ENCODE measurements at regions not wholly inside any gene's neighbourhood (a gene's known extent, or its start where the extent isn't known, plus 50 kb on each side); places are given as distances from the start of the nearest gene placed in this dataset.

- no peak overlapping the region for H3K27ac Mint-ChIP-seq
These were observed 85.3 kb upstream of the BTBD3 start for GRCh38 chr20:11832397-11832796.

GRCh38 chr20:11832851-11833250, 84.8 kb upstream of the BTBD3 start:
- DNase-seq (ENCODE audit: low spot score) (no peak), ATAC-seq (no peak)
- Mint-ChIP-seq H3K36me3 (no peaks in the 10 kb centered on the region), H3K4me1 (peaks cover 4% of the 10 kb centered on the region), H3K4me3 (no peak overlapping the region), H3K9me3 (peaks cover 7% of the 10 kb centered on the region; the same call in 1 of the 2 replicates), H3K27ac (no peak overlapping the region), H3K27me3 (ENCODE audit: low read depth) (peaks cover 2% of the 10 kb centered on the region; the same call in 1 of the 2 replicates)
- ChIA-PET POLR2A (no interaction called here), CTCF (no interaction called here)
- TF ChIP-seq TCF7 (CRISPR knock-in tag; IDR thresholded peaks at IDR 0.05; ENCODE audit: low read depth) (no peak), CBFB (CRISPR knock-in tag; IDR thresholded peaks at IDR 0.05; ENCODE audit: low read depth) (no peak), ZNF121 (CRISPR knock-in tag; IDR thresholded peaks at IDR 0.05) (no peak), JUN (CRISPR knock-in tag; IDR thresholded peaks at IDR 0.05) (no peak), ARID4B (CRISPR knock-in tag; IDR thresholded peaks at IDR 0.05; ENCODE audit: borderline replicate concordance) (no peak), AR (CRISPR knock-in tag; IDR thresholded peaks at IDR 0.05) (no peak), SMAD3 (CRISPR knock-in tag; IDR thresholded peaks at IDR 0.05; ENCODE audit: borderline replicate concordance) (no peak), ZNF281 (CRISPR knock-in tag; IDR thresholded peaks at IDR 0.05) (no peak)
- TF ChIP-seq, protein P1, sequence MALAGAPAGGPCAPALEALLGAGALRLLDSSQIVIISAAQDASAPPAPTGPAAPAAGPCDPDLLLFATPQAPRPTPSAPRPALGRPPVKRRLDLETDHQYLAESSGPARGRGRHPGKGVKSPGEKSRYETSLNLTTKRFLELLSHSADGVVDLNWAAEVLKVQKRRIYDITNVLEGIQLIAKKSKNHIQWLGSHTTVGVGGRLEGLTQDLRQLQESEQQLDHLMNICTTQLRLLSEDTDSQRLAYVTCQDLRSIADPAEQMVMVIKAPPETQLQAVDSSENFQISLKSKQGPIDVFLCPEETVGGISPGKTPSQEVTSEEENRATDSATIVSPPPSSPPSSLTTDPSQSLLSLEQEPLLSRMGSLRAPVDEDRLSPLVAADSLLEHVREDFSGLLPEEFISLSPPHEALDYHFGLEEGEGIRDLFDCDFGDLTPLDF (CRISPR knock-in tag; IDR thresholded peaks at IDR 0.05), result no peak
- TF ChIP-seq, protein P2, sequence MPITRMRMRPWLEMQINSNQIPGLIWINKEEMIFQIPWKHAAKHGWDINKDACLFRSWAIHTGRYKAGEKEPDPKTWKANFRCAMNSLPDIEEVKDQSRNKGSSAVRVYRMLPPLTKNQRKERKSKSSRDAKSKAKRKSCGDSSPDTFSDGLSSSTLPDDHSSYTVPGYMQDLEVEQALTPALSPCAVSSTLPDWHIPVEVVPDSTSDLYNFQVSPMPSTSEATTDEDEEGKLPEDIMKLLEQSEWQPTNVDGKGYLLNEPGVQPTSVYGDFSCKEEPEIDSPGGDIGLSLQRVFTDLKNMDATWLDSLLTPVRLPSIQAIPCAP (CRISPR knock-in tag; IDR thresholded peaks at IDR 0.05), result no peak
- TF ChIP-seq, protein P3, sequence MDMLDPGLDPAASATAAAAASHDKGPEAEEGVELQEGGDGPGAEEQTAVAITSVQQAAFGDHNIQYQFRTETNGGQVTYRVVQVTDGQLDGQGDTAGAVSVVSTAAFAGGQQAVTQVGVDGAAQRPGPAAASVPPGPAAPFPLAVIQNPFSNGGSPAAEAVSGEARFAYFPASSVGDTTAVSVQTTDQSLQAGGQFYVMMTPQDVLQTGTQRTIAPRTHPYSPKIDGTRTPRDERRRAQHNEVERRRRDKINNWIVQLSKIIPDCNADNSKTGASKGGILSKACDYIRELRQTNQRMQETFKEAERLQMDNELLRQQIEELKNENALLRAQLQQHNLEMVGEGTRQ (CRISPR knock-in tag; IDR thresholded peaks at IDR 0.05), result no peak

More at GRCh38 chr20:11832397-11832796, 85.3 kb upstream of the BTBD3 start:
- Mint-ChIP-seq H3K4me1 (peaks cover 4% of the 10 kb centered on the region), H3K36me3 (no peaks in the 10 kb centered on the region), H3K27me3 (ENCODE audit: low read depth) (peaks cover 5% of the 10 kb centered on the region; the same call in 1 of the 2 replicates), H3K4me3 (no peak overlapping the region), H3K9me3 (peaks cover 7% of the 10 kb centered on the region; the same call in 1 of the 2 replicates)
- POLR2A ChIA-PET, result no interaction called here
- DNase-seq (ENCODE audit: low spot score) (no peak), ATAC-seq (no peak)
- CTCF ChIA-PET, result no interaction called here
- TF ChIP-seq TEAD4 (CRISPR knock-in tag; IDR thresholded peaks at IDR 0.05) (no peak), ERG (CRISPR knock-in tag; IDR thresholded peaks at IDR 0.05) (no peak), SMAD3 (CRISPR knock-in tag; IDR thresholded peaks at IDR 0.05; ENCODE audit: borderline replicate concordance) (no peak), TP53 (CRISPR knock-in tag; IDR thresholded peaks at IDR 0.05) (no peak), ATF3 (CRISPR knock-in tag; conservative IDR thresholded peaks at IDR 0.05) (no peak)
- TF ChIP-seq, protein P4, sequence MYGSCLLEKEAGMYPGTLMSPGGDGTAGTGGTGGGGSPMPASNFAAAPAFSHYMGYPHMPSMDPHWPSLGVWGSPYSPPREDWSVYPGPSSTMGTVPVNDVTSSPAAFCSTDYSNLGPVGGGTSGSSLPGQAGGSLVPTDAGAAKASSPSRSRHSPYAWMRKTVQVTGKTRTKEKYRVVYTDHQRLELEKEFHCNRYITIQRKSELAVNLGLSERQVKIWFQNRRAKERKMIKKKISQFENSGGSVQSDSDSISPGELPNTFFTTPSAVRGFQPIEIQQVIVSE (CRISPR knock-in tag; IDR thresholded peaks at IDR 0.05; ENCODE audit: borderline replicate concordance), result no peak
- TF ChIP-seq, protein P5, sequence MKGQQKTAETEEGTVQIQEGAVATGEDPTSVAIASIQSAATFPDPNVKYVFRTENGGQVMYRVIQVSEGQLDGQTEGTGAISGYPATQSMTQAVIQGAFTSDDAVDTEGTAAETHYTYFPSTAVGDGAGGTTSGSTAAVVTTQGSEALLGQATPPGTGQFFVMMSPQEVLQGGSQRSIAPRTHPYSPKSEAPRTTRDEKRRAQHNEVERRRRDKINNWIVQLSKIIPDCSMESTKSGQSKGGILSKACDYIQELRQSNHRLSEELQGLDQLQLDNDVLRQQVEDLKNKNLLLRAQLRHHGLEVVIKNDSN (CRISPR knock-in tag; IDR thresholded peaks at IDR 0.05), result no peak
